Mucosa of descending colon (tissue), 3 donors: ENCODE measurements at regions not wholly inside any gene's neighbourhood (a gene's known extent, or its start where the extent isn't known, plus 50 kb on each side); places are given as distances from the start of the nearest gene placed in this dataset.

Experiments
- ATAC-seq: fragments of 200-7000 bp; cut with Tn5 transposase; one replicate; pipeline ENCODE4 v1.9.1; 2020; ENCODE audit warnings: mild to moderate bottlenecking, moderate library complexity
- DNase-seq, 3 donors: peaks; one replicate each; pipeline ENCODE4 v3.0.0-alpha.2; 2020
- H3K36me3 ChIP-seq: fragments of 200-600 bp; one replicate; pipeline ENCODE4 v1.8.0; 2021; ENCODE audit warnings: low read depth, mild to moderate bottlenecking
- H3K4me1 ChIP-seq: fragments of 200-600 bp; one replicate; pipeline ENCODE4 v1.8.0; 2021; ENCODE audit warnings: low read depth, mild to moderate bottlenecking
- H3K4me3 ChIP-seq: fragments of 200-600 bp; one replicate; pipeline ENCODE4 v1.8.0; 2021; ENCODE audit warnings: mild to moderate bottlenecking
- H3K9me3 ChIP-seq: fragments of 200-600 bp; one replicate; pipeline ENCODE4 v1.8.0; 2021; ENCODE audit warnings: mild to moderate bottlenecking
- CTCF ChIP-seq: fragments of 200-600 bp; IDR thresholded peaks from one replicate; pipeline ENCODE4 v1.8.0; 2022; ENCODE audit warnings: antibody characterized with exemption, mild to moderate bottlenecking
- intact Hi-C, 2 donors: fragments of 100-400 bp; cut with DNase I in 1 of 2; cut with micrococcal nuclease in 1 of 2; formaldehyde crosslinking; loops; one replicate each; pipeline versions ENCODE4 v1.11.0 to v1.11.1; 2022; cut with DNase I, micrococcal nuclease
- donor health status: DM: no; HTN: no; CAD: no; lungs with moderate emphysema.
- donor health status: DM: no; HTN: no; CAD: no.
- donor health status: DM: no; HTN: yes; CAD: no.

DNA sequence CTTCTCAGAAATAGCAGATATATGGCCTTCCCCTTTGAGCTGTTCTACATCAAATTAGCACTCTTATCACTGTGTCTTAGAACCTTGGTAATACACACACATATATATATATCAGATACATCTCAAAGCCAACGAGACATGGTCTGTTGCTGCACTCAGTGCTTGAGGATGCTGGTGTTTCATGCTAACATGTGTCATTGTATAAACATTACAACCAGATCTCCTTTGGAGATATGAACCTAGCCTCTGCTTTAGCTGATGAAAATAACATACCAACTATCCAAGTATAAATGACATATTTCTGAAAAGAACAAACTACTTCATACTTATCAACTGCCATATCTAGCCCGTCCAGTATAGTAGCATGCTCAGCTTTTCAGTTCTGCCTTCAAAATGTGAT, 226.7 kb upstream of the HNRNPA3 start:
- no peak for TF ChIP-seq CTCF
- ATAC-seq (no peak), DNase-seq (no peak)
- no peaks in the 10 kb centered on the region for H3K9me3 ChIP-seq
- intact Hi-C loops: no loop called here
- no peak overlapping the region for H3K4me3 ChIP-seq
- H3K36me3 ChIP-seq: no peaks in the 10 kb centered on the region
- H3K4me1 ChIP-seq: no peaks in the 10 kb centered on the region

- no peaks in the 10 kb centered on the region for H3K9me3 ChIP-seq
- ATAC-seq (no peak), DNase-seq (no peak)
- TF ChIP-seq CTCF: no peak
- intact Hi-C loops: no loop called here
- no peak overlapping the region for H3K4me3 ChIP-seq
- no peaks in the 10 kb centered on the region for H3K36me3 ChIP-seq
- H3K4me1 ChIP-seq: no peaks in the 10 kb centered on the region
Observed at GRCh38 chr2:176986487-176986886, 226.1 kb upstream of the HNRNPA3 start.

- no peaks in the 10 kb centered on the region for H3K9me3 ChIP-seq
- TF ChIP-seq CTCF: no peak
- DNase-seq: no peak
Observed at GRCh38 chr2:176991411-176991810, 221.2 kb upstream of the HNRNPA3 start.

GRCh38 chr2:176997074-176997791, 215.4 kb upstream of the HNRNPA3 start:
- peak in 1 of 3 donors; percentile 40 for DNase-seq

More at GRCh38 chr2:176991411-176991810, 221.2 kb upstream of the HNRNPA3 start:
- Histone ChIP-seq H3K36me3 (no peaks in the 10 kb centered on the region), H3K4me3 (no peak overlapping the region), H3K4me1 (no peaks in the 10 kb centered on the region)
- ATAC-seq: no peak
- intact Hi-C loops: no loop called here

DNA sequence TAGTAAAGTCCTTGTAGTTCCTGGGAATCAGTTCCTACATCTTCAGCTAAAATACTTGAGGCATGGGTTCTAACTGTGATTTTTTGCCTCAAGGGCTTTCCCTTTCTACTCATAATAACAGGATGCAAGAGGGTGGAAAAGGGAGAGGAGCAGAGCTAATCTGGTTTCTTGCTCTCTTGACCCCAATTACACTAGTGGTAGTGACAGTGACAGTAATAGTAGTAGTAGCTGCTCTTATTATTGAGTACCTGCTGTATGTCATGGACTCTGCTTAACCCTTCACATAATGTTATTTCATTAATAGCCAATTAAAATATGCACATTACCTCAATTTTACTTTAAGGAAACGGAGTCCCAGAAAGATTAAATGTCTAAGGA, 214.8 kb upstream of the HNRNPA3 start:
- no peak for ATAC-seq
- intact Hi-C loops: no loop called here

More at GRCh38 chr2:176997074-176997791, 215.4 kb upstream of the HNRNPA3 start:
- peak; percentile 98 for ATAC-seq
- TF ChIP-seq CTCF: no peak
- Histone ChIP-seq H3K4me3 (no peak overlapping the region), H3K9me3 (no peaks in the 10 kb centered on the region), H3K4me1 (peaks cover 5% of the 10 kb centered on the region), H3K36me3 (no peaks in the 10 kb centered on the region)
- intact Hi-C loops: no loop called here

More for the DNA sequence above, 214.8 kb upstream of the HNRNPA3 start:
- H3K4me1 ChIP-seq: peaks cover 5% of the 10 kb centered on the region
- H3K9me3 ChIP-seq: no peaks in the 10 kb centered on the region
- H3K36me3 ChIP-seq: no peaks in the 10 kb centered on the region
- no peak overlapping the region for H3K4me3 ChIP-seq
- DNase-seq: no peak
- no peak for TF ChIP-seq CTCF
